ENCODE measurements at regions not wholly inside any gene's neighbourhood (a gene's known extent, or its start where the extent isn't known, plus 50 kb on each side); places are given as distances from the start of the nearest gene placed in this dataset.

DNA sequence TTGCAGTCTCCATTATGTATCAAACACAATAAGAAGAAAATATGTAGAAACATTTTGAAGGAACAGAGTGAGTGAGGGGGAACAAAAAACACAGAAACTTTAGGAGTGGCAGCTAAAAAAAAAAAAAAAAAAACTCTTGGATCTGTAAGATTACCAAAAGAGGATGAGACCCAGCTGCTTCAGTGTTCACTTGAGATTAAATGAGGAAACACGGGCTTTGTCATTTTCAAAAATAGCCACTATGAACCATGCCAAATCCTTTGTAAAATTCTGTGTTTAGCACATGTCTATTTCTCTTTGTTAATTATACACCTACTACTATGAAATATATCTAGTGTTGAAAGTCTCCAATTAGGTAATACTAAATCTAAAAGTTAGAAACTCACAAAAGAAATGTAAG is 485.9 kb downstream of the EFNA5 start:
- CTCF ChIA-PET = no interaction called here
- no peak overlapping the region for H3K4me3 Mint-ChIP-seq (ENCODE audit: low read depth, unreplicated experiment)
- no peaks in the 10 kb centered on the region for H3K36me3 Mint-ChIP-seq (ENCODE audit: insufficient read depth, unreplicated experiment)
- peaks cover 11% of the 10 kb centered on the region for H3K9me3 Mint-ChIP-seq (ENCODE audit: low read depth, unreplicated experiment)
- no peaks in the 10 kb centered on the region for H3K4me1 Mint-ChIP-seq (ENCODE audit: low read depth, unreplicated experiment)
- no peaks in the 10 kb centered on the region for H3K27me3 Mint-ChIP-seq (ENCODE audit: unreplicated experiment)
- TF ChIP-seq, protein P1, sequence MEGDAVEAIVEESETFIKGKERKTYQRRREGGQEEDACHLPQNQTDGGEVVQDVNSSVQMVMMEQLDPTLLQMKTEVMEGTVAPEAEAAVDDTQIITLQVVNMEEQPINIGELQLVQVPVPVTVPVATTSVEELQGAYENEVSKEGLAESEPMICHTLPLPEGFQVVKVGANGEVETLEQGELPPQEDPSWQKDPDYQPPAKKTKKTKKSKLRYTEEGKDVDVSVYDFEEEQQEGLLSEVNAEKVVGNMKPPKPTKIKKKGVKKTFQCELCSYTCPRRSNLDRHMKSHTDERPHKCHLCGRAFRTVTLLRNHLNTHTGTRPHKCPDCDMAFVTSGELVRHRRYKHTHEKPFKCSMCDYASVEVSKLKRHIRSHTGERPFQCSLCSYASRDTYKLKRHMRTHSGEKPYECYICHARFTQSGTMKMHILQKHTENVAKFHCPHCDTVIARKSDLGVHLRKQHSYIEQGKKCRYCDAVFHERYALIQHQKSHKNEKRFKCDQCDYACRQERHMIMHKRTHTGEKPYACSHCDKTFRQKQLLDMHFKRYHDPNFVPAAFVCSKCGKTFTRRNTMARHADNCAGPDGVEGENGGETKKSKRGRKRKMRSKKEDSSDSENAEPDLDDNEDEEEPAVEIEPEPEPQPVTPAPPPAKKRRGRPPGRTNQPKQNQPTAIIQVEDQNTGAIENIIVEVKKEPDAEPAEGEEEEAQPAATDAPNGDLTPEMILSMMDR (IDR thresholded peaks at IDR 0.05; ENCODE audit: unreplicated experiment) = no peak
- DNase-seq = no peak
- intact Hi-C loops (cut with micrococcal nuclease; ENCODE audit: unreplicated experiment) = no loop called here
- H3K27ac Mint-ChIP-seq (ENCODE audit: unreplicated experiment) = no peak overlapping the region
- BruUV-seq (replicated peaks) = no TSS peak

DNA sequence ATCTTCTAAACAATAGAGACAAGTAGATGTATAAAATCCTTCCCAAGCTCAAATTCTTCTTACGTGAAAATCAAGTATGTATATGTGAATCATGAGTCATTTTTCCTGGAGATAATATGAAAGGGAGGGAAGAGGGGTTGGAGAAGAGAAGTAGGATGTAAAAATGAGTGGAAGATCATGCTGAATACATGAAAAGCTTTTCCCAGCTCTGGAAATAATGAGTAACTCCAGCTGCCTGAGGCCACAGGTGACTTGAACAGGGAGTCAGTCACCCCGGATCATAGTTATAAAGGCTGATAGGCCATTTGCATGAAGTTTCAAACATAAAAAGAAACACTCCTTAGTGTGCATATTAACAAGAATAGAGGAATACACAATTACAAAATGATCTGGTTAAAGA is 486.7 kb downstream of the EFNA5 start:
- no peak for DNase-seq
- Mint-ChIP-seq H3K4me3 (ENCODE audit: low read depth, unreplicated experiment) (no peak overlapping the region), H3K4me1 (ENCODE audit: low read depth, unreplicated experiment) (no peaks in the 10 kb centered on the region), H3K27me3 (ENCODE audit: unreplicated experiment) (no peaks in the 10 kb centered on the region), H3K36me3 (ENCODE audit: insufficient read depth, unreplicated experiment) (no peaks in the 10 kb centered on the region), H3K27ac (ENCODE audit: unreplicated experiment) (no peak overlapping the region), H3K9me3 (ENCODE audit: low read depth, unreplicated experiment) (peaks cover 11% of the 10 kb centered on the region)
- CTCF ChIA-PET = no interaction called here
- intact Hi-C loops (cut with micrococcal nuclease; ENCODE audit: unreplicated experiment) = no loop called here
- no TSS peak for BruUV-seq (replicated peaks)
- TF ChIP-seq, protein P1 (IDR thresholded peaks at IDR 0.05; ENCODE audit: unreplicated experiment) = no peak

DNA sequence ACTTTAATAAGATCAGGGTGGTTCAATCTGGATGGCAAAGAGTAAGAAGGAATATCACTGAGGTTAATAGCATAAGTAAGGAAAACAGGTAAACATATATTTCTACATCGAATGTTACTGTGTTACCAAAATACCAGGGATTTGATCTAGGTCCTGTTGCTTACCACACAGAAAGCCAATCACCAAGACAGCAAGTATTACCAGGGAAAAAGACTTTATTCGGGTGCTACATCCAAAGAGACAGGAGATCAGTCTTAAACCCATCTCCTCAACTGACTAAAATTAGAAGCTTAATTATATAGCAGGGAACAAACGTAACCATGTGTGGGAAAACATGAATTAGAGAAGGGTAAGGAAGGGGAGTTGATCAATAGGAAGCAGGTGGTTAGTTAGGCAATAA is 500.1 kb downstream of the EFNA5 start:
- TF ChIP-seq, protein P1 (IDR thresholded peaks at IDR 0.05; ENCODE audit: unreplicated experiment) = no peak
- intact Hi-C loops (cut with micrococcal nuclease; ENCODE audit: unreplicated experiment) = no loop called here
- no TSS peak for BruUV-seq (replicated peaks)
- no peaks in the 10 kb centered on the region for H3K27me3 Mint-ChIP-seq (ENCODE audit: unreplicated experiment)
- CTCF ChIA-PET = no interaction called here
- no peak for DNase-seq
- no peaks in the 10 kb centered on the region for H3K36me3 Mint-ChIP-seq (ENCODE audit: insufficient read depth, unreplicated experiment)
- H3K4me1 Mint-ChIP-seq (ENCODE audit: low read depth, unreplicated experiment) = no peaks in the 10 kb centered on the region
- peaks cover 10% of the 10 kb centered on the region for H3K9me3 Mint-ChIP-seq (ENCODE audit: low read depth, unreplicated experiment)
- H3K4me3 Mint-ChIP-seq (ENCODE audit: low read depth, unreplicated experiment) = no peak overlapping the region
- H3K27ac Mint-ChIP-seq (ENCODE audit: unreplicated experiment) = no peak overlapping the region

- Mint-ChIP-seq H3K36me3 (ENCODE audit: insufficient read depth, unreplicated experiment) (no peaks in the 10 kb centered on the region), H3K27ac (ENCODE audit: unreplicated experiment) (no peak overlapping the region), H3K9me3 (ENCODE audit: low read depth, unreplicated experiment) (peaks cover 10% of the 10 kb centered on the region), H3K27me3 (ENCODE audit: unreplicated experiment) (no peaks in the 10 kb centered on the region), H3K4me3 (ENCODE audit: low read depth, unreplicated experiment) (no peak overlapping the region), H3K4me1 (ENCODE audit: low read depth, unreplicated experiment) (no peaks in the 10 kb centered on the region)
- no TSS peak for BruUV-seq (replicated peaks)
- TF ChIP-seq, protein P1 (IDR thresholded peaks at IDR 0.05; ENCODE audit: unreplicated experiment) = no peak
- CTCF ChIA-PET = no interaction called here
- DNase-seq = no peak
- intact Hi-C loops (cut with micrococcal nuclease; ENCODE audit: unreplicated experiment) = no loop called here
Measured at GRCh38 chr5:107169867-107170266, 500.9 kb downstream of the EFNA5 start.

All from Calu3 (cell line).